Pons (tissue), 1 donor: ENCODE measurements at regions not wholly inside any gene's neighbourhood (a gene's known extent, or its start where the extent isn't known, plus 50 kb on each side); places are given as distances from the start of the nearest gene placed in this dataset.

Experiments used
- DNase-seq: peaks from one replicate; pipeline ENCODE4 v3.0.0-alpha.2; 2016; ENCODE audit warnings: low spot score

- no peak for DNase-seq
Measured at GRCh38 chr22:48694296-48694883, 1133.3 kb downstream of the BRD1 start.

GRCh38 chr22:48693377-48694135 lies 1134.1 kb downstream of the BRD1 start:
- no peak for DNase-seq

DNA sequence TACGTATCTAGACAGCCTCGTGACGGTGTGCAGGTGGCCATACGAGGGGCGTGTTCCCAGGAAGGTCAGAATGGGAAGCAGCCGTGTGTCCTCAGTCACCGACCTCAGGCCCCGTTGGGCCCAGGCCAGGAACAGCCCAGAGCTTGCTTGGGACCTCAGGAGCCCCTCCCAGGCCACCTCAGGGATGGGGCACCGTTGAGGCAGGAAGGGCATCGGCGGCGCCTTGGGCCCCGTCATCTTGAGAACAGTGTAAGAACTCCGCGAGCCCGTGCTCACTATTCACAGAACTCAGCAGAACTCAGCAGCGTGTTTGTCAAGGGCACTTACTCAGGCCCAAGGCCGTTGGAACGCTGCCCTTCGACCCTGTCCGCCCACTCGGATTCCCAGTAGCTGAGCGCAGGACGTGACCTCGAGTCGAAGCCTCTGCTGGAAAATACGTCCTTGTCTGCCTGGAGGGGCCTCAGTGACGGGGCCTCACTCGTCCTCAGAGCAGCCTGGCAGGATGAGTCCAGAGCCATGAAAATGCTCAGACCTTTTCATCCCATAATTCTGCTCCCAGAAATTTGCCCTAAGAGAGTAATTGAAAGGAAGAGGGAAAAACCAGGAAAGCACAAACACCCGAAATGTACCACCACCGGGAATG lies 1134.8 kb downstream of the BRD1 start:
- DNase-seq, result no peak

DNA sequence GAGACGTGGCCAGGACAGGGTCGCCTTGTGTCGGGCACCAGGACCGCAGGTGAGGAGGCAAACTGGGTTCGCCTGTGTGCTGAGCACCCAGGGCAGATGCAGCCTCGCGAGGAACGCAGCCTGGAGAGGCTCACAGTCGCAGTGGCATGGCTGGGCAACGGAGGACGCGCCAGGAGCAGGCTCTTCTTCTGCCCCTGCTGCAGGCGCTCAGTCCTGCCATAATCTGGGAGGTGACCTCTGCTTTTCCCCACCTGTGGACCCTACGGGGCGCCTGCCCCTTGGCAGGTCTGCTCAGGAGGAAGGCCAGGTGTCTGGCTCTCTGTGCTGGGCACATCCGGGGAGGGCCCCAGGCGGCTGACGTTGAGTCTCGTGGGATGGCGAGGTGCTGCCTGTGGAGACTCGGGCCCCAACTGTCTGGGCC lies 1136.2 kb downstream of the BRD1 start:
- DNase-seq, result no peak

DNA sequence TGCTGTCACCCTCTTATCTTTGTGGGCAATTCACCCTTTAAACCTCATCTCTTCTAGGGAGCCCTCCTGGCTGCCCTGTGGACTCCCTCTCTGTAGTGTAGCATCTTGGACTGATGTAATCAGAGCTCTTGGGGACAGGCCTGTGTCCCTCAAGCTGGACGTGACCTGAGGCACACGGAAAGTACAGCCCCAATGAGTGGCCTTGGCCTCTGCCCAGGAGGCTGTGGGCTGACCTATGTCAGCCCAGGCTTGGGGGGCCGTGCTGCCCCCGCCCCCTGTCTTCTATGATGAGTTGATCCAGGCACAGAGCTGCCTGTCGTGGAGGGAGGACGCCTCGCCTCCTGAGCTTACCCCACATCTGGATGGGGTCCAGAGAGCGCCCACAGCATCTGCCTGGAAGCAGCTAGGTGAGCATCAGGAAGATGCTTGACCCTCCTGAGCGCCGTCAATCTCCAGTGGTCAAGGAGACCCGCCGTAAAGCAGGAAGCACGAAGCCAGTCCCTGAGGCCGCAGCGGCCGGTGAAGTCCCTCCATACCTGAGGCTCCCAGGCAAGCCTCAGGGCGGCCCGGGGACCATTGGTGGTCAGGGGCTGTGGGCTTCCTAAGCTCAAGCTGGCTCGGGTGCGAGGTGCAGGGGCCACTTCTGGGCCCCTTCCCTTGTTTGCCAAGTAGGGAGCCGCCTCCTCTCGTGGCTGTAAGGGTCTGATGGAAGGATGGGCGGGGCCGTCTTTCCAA lies 1136.9 kb downstream of the BRD1 start:
- DNase-seq, result no peak

GRCh38 chr22:48689206-48689605 lies 1138.5 kb downstream of the BRD1 start:
- no peak for DNase-seq

DNA sequence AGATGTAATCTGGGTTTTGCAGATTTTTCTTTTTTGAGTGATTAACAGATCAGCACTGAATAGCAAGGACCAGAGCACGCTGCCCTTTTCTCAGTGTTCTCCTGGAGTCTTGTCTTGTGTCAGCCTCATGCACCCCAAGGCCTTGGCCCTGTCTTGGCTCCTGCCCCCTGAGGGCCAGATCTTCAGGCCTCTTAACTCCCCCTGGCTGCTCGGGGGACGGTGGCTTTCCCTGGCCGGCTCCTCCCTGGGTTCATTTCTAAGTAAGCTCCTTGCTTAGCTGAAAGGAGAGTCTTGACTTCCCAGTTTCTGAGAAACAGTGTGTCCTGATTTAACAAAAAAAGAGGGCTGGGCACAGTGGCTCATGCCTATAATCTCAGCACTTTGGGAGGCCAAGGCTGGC lies 1139.3 kb downstream of the BRD1 start:
- no peak for DNase-seq

DNA sequence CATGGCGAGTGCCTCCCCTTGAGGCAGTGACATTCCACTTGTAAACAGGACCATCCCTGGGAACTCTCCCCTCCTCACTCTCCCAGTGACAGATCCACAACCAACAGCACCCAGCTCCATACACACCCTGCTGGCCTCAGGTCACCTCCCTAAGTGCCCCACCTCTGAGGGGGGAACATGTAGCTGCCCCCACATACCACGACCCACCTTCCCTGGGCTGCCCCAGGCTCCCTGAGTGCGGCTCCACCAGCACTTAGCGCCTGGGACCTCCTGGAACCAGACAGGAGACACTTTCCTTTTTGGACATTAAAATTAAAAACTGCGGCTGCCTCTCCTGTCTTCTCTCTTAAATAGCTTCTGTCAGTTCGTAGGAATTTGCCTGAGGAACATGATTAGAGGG lies 1140.1 kb downstream of the BRD1 start:
- no peak for DNase-seq

DNA sequence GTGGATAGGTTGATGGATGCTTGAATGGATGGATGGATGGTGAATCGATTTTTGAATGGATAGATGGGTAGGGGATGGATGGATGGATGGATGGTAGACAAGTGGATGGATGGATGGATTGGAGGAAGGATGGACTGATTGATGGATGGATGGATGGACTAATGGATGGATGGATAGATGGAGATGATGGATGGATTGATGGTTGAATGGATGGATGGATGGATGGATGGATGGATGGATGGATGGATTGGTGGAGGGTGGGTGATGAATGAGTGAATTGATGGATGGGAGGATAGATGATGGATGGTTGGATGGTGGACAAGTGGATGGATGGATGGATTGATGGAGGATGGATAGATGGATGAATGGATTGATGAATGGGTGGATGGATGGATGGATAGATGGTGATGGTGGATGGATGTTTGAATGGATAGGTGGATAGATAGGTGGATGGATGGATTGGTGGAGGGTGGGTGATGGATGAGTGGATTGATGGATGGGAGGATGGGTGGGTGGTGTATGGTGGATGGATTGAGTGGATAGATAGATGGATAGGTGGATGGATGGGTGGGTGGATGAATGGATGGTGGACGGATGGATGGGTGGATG lies 1140.9 kb downstream of the BRD1 start:
- DNase-seq, result no peak

DNA sequence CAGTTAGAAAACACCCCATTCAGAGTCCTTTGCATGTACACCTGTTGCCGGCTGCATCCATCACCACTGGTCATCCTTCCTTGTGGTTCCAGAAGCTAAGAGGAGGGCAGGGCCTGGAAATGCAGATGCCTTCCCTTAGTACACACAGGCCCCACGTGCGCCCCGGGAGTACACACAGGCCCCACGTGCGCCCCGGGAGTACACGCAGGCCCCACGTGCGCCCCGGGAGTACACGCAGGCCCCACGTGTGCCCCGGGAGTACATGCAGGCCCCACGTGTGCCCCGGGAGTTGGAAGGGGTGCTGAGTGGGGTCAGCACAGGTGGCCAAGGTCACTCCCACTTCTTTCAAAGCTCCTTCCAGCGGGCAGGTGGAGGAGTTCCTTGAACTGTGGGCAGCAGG lies 1141.9 kb downstream of the BRD1 start:
- DNase-seq, result no peak

- DNase-seq, result no peak
Measured at GRCh38 chr22:48683640-48684039, 1144.0 kb downstream of the BRD1 start.

DNA sequence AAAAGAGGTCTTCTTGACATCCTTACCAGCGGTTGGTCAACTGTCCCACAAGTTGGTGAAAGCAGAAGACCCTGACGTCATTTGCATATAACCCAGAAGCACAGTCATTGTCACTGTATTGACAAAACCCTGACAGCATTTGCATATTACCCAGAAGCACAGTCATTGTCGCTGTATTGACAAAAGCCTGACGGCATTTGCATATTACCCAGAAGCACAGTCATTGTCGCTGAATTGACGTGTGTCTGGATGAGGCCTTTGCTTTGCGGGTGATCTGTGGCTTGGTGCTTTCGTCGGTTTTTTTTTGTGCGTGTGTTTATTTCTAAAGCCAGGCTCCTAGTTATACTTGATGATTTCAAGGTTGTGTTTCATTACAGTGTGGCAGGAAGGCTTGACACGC lies 1145.2 kb downstream of the BRD1 start:
- DNase-seq, result no peak

- DNase-seq, result no peak
Measured at GRCh38 chr22:48680601-48681000, 1147.1 kb downstream of the BRD1 start.

DNA sequence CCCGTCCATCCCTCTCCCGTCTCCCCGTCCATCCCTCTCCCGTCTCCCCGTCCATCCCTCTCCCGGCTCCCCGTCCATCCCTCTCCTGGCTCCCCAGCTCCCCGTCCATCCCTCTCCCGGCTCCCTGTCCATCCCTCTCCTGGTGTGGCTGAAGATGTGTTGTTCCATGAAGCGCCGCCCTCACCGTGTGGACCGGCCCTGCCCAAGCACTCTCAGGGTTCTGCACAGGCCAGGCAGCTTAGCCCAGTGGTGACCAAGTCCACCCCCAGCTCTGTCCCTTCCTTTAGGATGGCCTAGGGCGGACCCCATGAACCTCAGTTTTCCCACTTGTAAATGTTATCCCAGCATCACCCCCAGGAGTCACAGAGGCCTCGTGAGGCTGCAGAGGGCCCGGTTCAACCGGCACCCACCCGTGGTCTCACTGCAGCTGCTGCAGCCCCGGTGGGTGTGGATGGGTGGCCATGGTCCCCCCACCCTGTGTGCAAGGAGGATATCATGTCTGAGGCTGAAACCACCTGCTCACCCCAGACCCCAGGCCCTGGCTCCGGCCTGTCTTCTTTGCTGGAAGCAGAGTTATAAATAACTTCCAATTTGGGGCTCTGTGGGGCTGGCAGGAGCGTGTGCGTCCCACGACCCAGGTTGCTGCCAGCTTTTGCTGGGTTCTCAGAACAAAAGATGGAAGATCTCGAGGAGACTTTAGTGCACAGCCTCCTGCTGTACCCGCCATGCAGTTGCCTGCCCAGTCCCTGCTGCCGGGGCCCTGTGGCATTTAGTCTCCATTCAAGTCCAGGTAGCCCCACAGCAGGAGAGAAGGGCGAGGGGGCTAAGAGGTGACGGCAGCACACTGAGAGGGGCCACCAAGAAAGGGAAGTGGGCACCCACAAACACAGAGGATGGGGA lies 1147.8 kb downstream of the BRD1 start:
- no peak for DNase-seq

GRCh38 chr22:48678171-48679135 lies 1149.2 kb downstream of the BRD1 start:
- DNase-seq, result no peak

GRCh38 chr22:48677621-48678020 lies 1150.1 kb downstream of the BRD1 start:
- no peak for DNase-seq

- no peak for DNase-seq
Measured at GRCh38 chr22:48677168-48677520, 1150.5 kb downstream of the BRD1 start.

DNA sequence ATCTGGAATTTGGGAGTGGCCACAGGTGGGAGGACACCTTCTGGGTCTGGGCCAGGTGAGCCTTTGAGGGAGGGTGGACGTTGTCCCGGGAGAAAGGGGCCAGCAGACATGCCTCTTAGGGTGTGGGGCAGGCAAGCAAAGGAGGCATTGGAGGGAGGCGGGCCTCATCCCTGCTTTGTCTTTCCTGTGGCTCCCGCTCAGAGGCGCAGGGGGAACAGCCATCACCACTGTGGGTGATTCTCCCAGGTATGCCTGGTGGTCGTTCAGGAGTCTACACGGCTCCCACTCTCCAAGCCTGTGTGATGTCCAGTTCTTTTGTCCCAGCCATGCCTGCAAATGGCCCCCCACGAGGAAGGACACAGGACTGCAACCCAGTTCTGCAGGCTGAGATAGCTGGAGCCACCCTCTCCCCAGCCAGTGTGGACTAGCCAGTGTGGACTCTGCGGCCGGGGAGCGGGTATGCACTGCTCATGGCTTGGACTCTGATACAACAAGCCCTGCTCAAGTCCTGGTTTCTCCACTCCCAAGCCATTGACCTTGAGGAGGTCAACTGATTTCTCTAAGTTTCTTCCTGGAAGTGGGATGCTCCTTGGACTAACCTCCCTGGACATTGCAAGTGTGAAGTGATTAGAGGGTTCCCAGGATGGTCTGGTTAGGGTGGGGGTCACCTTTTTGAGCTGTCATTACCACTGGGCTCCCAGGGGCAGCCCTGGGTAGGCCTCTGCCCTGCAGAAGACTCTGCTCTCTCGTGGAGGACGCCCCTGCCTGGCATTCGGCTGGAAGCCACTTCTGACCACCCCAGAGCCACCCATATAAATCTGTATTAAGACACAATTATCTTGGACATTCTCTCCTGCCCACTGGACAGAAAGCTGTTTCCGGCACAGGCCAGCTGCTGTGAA lies 1151.2 kb downstream of the BRD1 start:
- DNase-seq, result no peak

DNA sequence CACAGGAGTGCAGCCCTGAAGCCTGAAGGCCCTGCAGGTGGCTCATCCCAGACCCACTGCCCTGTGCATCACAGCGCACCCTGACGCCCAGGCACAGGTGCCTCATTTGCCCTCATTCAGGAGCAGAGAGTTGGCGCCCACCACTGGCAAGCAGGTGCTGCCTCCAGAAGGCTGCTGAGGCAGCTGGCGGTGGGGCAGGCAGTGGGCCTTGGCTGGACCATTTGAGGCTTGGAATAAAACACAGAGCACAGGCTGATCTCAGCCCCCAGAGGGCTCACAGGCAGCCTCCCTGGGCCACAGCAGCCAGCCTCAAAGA lies 1151.9 kb downstream of the BRD1 start:
- no peak for DNase-seq
